Smooth muscle cell (in vitro differentiated cells): ENCODE measurements at regions not wholly inside any gene's neighbourhood (a gene's known extent, or its start where the extent isn't known, plus 50 kb on each side); places are given as distances from the start of the nearest gene placed in this dataset.

Experiments
- DNase-seq: peaks from one replicate; lab custom pipeline; 2025; ENCODE audit not compliant: unreplicated experiment; lab: John Stamatoyannopoulos, UW
- H2AFZ ChIP-seq: fragments of 200-600 bp; sonication (generic); 2 replicates; pipeline ENCODE4 v1.6.0; 2016; ENCODE audit warnings: antibody characterized with exemption, low read depth, mild to moderate bottlenecking
- H3F3A ChIP-seq: fragments of 200-600 bp; sonication (generic); 2 replicates; pipeline ENCODE4 v1.6.0; 2017; ENCODE audit warnings: antibody characterized with exemption, low read depth
- H3K27ac ChIP-seq: fragments of 200-600 bp; sonication (generic); 2 replicates; pipeline ENCODE4 v1.5.1; 2016; ENCODE audit warnings: low read depth, mild to moderate bottlenecking
- H3K27me3 ChIP-seq: fragments of 200-600 bp; sonication (generic); 2 replicates; pipeline ENCODE4 v1.6.1; 2016; ENCODE audit warnings: low read depth, mild to moderate bottlenecking
- H3K36me3 ChIP-seq: fragments of 200-600 bp; sonication (generic); 2 replicates; pipeline ENCODE4 v1.5.1; 2016; ENCODE audit warnings: low read depth
- H3K4me1 ChIP-seq: fragments of 200-600 bp; sonication (generic); 2 replicates; pipeline ENCODE4 v1.5.1; 2016; ENCODE audit warnings: low read depth
- H3K4me2 ChIP-seq: fragments of 200-600 bp; sonication (generic); 2 replicates; pipeline ENCODE4 v1.6.0; 2016; ENCODE audit warnings: mild to moderate bottlenecking
- H3K4me3 ChIP-seq: fragments of 200-600 bp; sonication (generic); 2 replicates; pipeline ENCODE4 v1.5.1; 2016; ENCODE audit warnings: mild to moderate bottlenecking
- H3K79me2 ChIP-seq: fragments of 200-600 bp; sonication (generic); 2 replicates; pipeline ENCODE4 v1.6.0; 2016; ENCODE audit warnings: low read depth, mild to moderate bottlenecking
- H3K9ac ChIP-seq: fragments of 200-600 bp; sonication (generic); 2 replicates; pipeline ENCODE4 v1.6.0; 2016; ENCODE audit warnings: low read depth
- H3K9me3 ChIP-seq: fragments of 200-600 bp; sonication (generic); replicated peaks from 2 replicates; pipeline ENCODE4 v1.5.1; 2016; ENCODE audit warnings: low read depth
- H4K20me1 ChIP-seq: fragments of 200-600 bp; sonication (generic); 2 replicates; pipeline ENCODE4 v1.6.0; 2016; ENCODE audit warnings: low read depth
- CTCF ChIP-seq: fragments of 200-600 bp; sonication (generic); IDR thresholded peaks from 2 replicates; pipeline ENCODE4 v1.5.1; 2017; ENCODE audit warnings: borderline replicate concordance, mild to moderate bottlenecking, antibody characterized with exemption; ENCODE audit not compliant: insufficient read depth, poor library complexity, severe bottlenecking
- WGBS: methylation state at CpG from one replicate; pipeline ENCODE4 v1.1.7; 2016; ENCODE audit warnings: low lambda C conversion rate; 5-methylcytosine and 5-hydroxymethylcytosine counted together

- Histone ChIP-seq H3K27me3 (no peaks in the 10 kb centered on the region), H3K4me2 (no peak overlapping the region), H4K20me1 (no peaks in the 10 kb centered on the region), H3K9me3 (no peaks in the 10 kb centered on the region), H3K4me3 (no peak overlapping the region), H3K4me1 (no peaks in the 10 kb centered on the region), H2AFZ (no peak overlapping the region), H3K9ac (no peak overlapping the region), H3K36me3 (no peaks in the 10 kb centered on the region), H3K27ac (no peak overlapping the region), H3K79me2 (no peaks in the 10 kb centered on the region), H3F3A (no peaks in the 10 kb centered on the region)
- TF ChIP-seq CTCF = no peak
- no peak for DNase-seq
- 84% methylated on average over 2 of the region's 2 CpGs for WGBS
Measured at GRCh38 chr7:138309186-138309585, 150.9 kb upstream of the TRIM24 start.

- DNase-seq = no peak
- Histone ChIP-seq H3K4me1 (no peaks in the 10 kb centered on the region), H3K36me3 (no peaks in the 10 kb centered on the region), H3K4me3 (no peak overlapping the region), H3K9me3 (no peaks in the 10 kb centered on the region), H2AFZ (no peak overlapping the region), H3K79me2 (no peaks in the 10 kb centered on the region), H3K27ac (no peak overlapping the region), H3K4me2 (no peak overlapping the region), H3K27me3 (no peaks in the 10 kb centered on the region), H4K20me1 (no peaks in the 10 kb centered on the region), H3K9ac (no peak overlapping the region), H3F3A (no peaks in the 10 kb centered on the region)
- WGBS = 91% methylated on average over 2 of the region's 2 CpGs
- TF ChIP-seq CTCF = no peak
Measured at GRCh38 chr7:138313829-138314178, 146.3 kb upstream of the TRIM24 start.

GRCh38 chr7:138316421-138317043 is 143.5 kb upstream of the TRIM24 start:
- no peak overlapping the region for H3K27ac ChIP-seq
- H3K9ac ChIP-seq = no peak overlapping the region
- H4K20me1 ChIP-seq = no peaks in the 10 kb centered on the region
- no peaks in the 10 kb centered on the region for H3K4me1 ChIP-seq
- no peak for TF ChIP-seq CTCF
- DNase-seq = no peak
- no peaks in the 10 kb centered on the region for H3K9me3 ChIP-seq
- no peaks in the 10 kb centered on the region for H3K79me2 ChIP-seq
- no peaks in the 10 kb centered on the region for H3K36me3 ChIP-seq
- no peak overlapping the region for H3K4me2 ChIP-seq
- H2AFZ ChIP-seq = no peak overlapping the region
- H3K27me3 ChIP-seq = no peaks in the 10 kb centered on the region
- H3F3A ChIP-seq = no peaks in the 10 kb centered on the region
- no peak overlapping the region for H3K4me3 ChIP-seq
- WGBS = 91% methylated on average over 4 of the region's 4 CpGs

GRCh38 chr7:138317044-138317596 is 142.9 kb upstream of the TRIM24 start:
- Histone ChIP-seq H3K9ac (no peak overlapping the region), H3K27ac (no peak overlapping the region), H2AFZ (no peak overlapping the region), H3K27me3 (no peaks in the 10 kb centered on the region), H3K4me1 (no peaks in the 10 kb centered on the region), H3K36me3 (no peaks in the 10 kb centered on the region), H3K79me2 (no peaks in the 10 kb centered on the region), H3F3A (no peaks in the 10 kb centered on the region), H3K4me3 (no peak overlapping the region), H3K9me3 (no peaks in the 10 kb centered on the region), H4K20me1 (no peaks in the 10 kb centered on the region), H3K4me2 (no peak overlapping the region)
- WGBS = 88% methylated on average over 5 of the region's 5 CpGs
- TF ChIP-seq CTCF = no peak
- no peak for DNase-seq
